ENCODE measurements at regions not wholly inside any gene's neighbourhood (a gene's known extent, or its start where the extent isn't known, plus 50 kb on each side); places are given as distances from the start of the nearest gene placed in this dataset.

DNA sequence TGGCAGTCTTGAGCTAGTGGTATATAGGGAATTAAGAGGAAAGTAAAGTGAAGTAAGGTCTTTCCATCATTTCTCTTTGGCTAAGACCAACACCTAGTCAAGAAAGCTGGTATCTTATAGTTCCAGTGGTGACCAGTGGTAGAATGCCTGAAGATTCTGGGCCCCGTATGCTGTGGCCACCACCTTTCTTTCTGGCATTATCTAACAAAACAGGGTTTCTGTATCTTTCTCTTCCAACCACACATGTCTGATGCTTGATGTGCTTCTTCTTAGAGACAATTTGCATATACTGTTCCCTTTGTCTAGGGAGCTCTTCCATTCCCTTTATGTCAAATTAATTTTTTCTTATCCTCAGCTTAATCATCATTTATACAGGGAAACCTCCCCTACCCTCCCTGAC, 109.9 kb upstream of the SSBP2 start:
- no peak overlapping the region for H3K27ac ChIP-seq (ENCODE audit: low read depth, low read length)
- 86 to 100% (median 95%) methylated on average over 1 of the region's 1 CpG for WGBS, 3 donors

DNA sequence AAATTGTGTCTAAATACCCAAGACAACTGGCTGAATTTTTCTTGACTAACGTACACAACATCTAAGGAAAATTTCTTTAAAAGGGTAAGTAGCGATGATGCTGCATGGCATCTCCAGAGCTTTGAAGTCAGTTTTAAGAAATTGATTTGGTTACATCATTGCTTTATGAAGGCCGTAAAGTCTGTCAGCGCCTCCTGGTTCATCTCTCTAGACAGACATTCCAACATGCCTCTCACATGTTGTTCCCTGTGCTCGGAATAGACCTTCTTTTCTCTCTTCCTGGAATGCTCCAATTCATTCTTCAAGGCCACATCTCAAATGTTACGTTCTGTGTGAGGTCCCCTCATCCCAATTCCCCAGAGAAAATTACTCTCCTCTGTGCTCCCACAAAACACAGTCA, 108.7 kb upstream of the SSBP2 start:
- WGBS, 3 donors = 91 to 96% (median 93%) methylated on average over 6 of the region's 6 CpGs

DNA sequence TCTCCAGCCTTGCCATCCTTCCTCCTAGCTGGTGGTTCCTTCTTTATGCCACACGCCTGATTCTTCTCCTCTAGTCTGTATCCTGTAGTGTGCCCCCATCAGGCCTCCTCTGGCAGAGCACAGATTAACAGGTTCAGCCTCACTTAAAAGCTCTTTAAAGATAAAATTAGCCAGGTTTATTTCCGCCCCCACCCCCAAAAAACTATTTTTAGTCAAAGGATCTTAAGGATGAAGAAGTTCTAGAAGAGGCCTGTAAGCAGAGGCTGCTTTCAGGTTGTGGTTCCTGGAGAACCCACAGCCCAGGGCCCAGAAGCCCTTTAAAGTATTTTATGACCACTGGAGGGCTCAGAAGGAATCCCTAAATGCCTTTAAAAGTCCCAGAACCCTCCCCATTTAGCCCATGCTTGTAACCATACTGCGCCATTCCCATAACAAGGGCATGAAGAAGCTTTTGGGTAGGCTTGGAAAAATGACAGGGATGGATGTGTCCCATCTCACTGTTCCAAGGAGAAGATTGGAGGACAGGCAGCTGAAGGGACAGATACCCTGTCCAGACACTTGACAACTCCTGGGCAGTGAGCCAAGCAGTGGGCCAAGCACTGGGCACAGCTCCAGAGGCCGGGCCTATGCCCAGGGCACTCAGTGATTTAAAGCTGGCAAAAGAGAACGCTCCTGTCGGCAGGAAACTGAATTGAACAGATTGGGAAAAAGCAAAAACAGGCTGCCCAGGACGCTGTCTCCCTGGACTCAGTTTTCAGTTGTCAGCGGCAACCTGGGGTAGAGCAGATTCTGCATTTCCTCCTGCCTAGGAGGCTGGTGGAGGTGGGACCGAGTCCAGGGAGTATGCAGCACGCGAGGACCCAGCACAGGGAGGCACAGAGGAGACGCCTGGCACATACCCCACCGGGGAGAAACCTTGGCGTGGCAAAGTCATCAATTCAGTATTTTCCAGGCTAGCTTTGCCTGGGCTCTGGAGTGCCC, 106.3 kb upstream of the SSBP2 start:
- H3K27ac ChIP-seq (ENCODE audit: low read depth, low read length) = no peak overlapping the region
- WGBS, 3 donors = 37 to 57% (median 51%) methylated on average over 14 of the region's 14 CpGs

More for the DNA sequence above, 108.7 kb upstream of the SSBP2 start:
- no peak overlapping the region for H3K27ac ChIP-seq (ENCODE audit: low read depth, low read length)

DNA sequence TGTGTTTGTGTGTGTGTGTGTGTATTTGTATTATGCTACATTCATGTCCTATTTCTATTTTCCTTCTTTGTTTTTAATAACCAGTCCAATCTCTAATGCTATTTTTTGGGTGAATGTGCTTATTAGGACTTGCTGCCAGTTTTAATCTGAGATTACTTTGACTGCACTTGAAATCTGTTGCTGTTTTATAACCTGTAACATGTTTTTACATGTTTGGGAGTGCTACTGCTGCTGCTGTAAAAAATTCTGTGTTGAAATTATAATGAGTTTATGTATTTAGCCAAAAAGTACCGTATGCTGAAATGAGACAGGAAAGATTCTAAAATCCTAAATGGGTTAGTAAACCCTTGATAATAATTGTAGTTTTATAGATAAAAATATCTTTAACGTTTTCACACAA, 104.7 kb upstream of the SSBP2 start:
- no peak overlapping the region for H3K27ac ChIP-seq (ENCODE audit: low read depth, low read length)
- WGBS, 3 donors = 45 to 63% (median 61%) methylated on average over 2 of the region's 2 CpGs

DNA sequence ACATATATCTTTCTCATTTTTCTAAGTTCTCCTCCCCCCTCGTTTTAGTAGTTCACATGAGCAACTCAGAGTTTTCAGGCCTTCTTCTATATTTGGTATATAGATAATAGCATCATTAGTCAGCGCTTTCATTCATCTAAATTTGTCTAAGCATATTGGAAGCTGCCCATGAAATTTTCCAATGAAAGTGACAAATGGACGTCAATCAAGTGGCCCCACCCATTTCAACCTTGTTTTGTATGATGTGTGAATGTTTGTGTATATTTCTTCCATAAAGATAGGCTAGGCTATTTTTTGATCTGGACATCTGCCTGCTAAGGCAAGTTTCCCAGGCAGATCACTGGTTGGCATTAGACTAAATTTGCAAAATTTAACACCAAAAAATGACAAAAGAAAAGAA, 104.0 kb upstream of the SSBP2 start:
- H3K27ac ChIP-seq (ENCODE audit: low read depth, low read length) = no peak overlapping the region
- 56 to 67% (median 63%) methylated on average over 3 of the region's 3 CpGs for WGBS, 3 donors

DNA sequence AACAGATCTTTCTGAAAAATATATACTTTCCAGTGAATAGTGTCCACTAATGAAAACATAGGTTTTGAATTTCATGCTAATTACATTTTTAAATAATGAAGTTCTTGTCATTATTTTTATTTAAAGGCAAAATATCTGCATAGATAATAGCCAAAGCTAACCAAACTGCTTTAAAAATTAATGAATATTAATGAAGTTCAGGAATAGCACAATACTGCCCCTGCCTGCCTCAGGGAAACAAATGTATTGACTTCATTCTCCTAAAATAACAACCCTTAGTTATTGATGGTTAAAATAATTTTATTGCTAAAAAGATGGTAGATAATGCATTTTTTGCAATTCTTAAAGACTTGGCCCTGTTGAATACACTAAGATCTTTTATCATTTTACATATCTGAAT, 103.6 kb upstream of the SSBP2 start:
- H3K27ac ChIP-seq (ENCODE audit: low read depth, low read length) = no peak overlapping the region

DNA sequence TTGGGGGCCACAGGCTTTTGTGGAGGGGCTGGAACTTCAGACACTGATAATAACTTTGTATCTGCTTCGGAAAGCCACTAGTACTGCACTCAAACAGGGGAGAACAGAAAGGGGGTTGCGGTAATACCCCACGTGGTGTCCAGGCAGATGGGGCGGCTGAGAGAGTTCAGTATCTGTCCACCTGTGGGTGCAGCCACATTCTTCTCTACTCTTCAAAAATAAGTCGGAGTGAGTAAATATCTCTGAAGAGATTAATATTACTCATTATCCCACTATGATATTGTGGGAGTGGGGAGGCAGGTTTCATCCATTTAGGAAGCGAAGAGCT, 102.1 kb upstream of the SSBP2 start:
- no peak overlapping the region for H3K27ac ChIP-seq (ENCODE audit: low read depth, low read length)
- 60 to 85% (median 73%) methylated on average over 6 of the region's 6 CpGs for WGBS, 3 donors

DNA sequence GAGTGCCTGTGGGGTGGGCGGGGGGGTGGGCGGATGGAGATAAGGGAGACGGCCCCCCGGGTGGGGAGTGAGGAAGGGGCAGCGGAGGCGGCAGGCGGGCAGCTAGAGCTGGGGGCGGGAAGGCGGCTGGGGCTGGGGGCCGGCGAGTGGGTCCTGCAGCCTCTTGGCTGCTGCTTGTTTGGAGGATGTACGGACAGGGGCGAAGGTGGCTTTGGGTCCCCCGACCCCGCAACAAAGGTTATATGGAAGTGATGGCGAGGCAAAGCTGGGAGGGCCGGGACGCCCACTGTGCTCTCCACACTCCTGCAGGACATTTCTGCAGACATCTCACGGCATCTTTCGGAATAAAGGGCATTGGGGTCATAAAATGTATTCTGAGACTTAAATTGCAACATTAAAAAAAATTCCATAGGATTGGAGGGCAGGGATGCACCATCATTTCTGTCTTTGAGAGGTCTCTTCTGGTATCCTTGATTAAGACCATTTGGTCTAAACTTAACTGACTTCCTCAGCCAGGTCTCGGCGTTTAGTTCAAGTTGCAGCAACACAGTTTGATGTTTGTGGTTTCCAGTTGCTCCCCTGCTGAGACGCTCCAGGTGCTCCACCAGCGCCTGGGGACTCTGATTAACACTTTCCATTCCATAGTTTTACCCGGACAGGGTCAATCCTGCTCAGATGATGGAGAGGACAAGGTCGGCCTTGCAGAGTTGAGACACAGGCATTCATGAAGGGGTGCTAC, 101.6 kb upstream of the SSBP2 start:
- 5 to 6% (median 5%) methylated on average over 24 to 26 of the region's 26 CpGs for WGBS, 3 donors
- no peak overlapping the region for H3K27ac ChIP-seq (ENCODE audit: low read depth, low read length)

DNA sequence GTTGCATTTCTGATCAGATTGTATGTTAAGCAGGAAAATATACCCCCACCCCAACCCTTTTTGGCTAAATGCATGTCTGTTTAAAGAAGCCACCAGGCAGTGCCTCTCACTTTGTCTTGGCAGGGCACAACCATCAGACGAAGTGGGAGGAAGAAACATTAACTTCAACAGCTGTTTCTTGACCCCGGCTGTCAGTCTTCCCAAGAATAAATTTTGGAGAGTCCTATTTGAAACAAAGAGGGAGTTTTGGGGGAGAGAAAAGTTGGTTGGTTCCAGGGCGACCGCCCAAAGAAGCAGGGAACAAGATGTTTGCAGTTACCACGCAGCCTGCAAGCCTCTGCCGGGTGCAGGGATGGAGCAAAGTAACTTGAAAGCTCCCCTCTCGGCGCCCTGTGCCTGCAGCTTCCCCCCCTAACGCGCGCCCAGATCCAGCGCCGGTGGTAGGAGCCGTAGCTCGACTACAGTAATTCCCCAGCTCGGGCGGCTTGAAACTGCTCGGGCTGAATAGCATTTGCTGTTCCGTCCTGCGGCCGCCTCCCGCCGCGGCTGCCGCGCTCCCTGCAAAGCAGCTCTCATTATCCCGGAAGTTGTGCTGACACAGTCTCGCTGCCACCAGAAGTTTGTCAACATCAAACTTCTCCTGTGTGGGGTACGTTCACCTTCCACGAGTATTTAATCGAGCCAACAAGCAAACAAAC, 100.7 kb upstream of the SSBP2 start:
- H3K27ac ChIP-seq (ENCODE audit: low read depth, low read length) = peak overlapping the region; percentile 62
- WGBS, 3 donors = 0% methylated on average over 31 of the region's 31 CpGs

DNA sequence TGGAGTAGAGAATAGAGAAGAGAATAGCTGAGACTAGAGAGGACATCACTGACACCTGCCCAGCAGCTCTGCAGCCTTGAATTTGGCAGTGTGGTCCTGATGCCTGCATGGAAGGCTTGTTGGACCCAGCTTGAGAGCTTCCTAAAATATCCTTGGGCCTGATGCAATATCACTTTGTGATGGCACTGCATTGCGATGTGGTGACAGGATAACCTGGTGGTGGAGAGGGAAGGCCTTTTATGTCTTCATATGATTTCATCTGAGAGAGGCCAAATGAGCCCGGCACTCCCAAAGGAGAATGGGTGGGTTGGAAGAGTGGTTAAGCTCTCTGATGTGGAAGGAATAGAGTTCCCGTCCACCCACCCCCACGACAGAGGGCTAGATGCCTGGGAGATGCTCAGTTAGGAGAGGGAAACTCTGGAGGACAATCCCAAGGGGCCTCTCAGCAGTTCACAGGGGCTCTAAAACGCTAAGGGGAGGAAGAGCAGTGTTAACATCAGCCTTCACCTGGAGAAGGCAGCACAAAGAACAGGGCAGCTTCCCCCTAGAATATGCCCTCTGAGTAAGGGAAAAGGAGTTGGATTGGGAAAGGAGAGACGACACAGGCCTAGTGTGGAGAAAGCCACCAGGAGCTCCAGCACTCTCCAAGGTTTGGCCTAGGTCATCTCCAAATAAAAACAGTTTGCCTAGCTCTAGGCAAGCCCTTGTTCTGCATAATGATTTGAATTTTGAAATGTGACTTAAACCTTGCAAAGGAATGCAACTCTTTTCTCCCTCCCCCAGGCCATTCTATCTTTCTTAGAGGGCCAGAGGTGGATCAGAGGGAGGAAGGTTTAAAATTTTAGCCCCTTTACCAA, 99.8 kb upstream of the SSBP2 start:
- WGBS, 3 donors = 50 to 56% (median 55%) methylated on average over 6 of the region's 6 CpGs
- no peak overlapping the region for H3K27ac ChIP-seq (ENCODE audit: low read depth, low read length)

DNA sequence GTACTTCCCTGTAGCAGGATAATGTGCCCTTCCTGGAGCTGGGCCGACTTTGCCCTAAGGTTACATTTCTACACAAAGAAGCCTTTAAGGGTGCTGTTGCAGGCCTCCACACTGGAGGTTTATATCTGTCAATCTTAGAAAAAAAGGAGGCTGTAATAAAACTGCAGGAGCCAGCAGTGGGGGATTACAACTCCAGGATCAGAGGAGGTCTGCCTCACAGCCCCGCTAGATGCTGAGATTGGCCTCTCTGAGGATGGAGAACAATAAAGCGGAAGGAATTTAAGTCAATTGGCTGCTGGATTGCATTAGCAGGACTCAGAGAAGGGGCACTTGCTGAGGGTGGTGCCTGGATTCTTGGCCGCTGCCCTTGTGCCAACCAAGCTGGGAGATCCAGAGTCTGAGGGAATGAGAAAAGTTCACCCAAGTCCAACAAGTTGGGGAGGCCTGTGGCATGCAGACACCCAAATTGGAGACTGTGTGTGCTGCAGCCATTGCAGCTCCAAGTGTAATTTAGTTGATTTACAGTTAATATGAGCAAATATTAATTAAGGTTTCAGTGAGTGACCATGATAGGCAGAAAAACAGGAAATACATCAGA, 99.0 kb upstream of the SSBP2 start:
- 83 to 86% (median 85%) methylated on average over 4 of the region's 4 CpGs for WGBS, 3 donors
- H3K27ac ChIP-seq (ENCODE audit: low read depth, low read length) = no peak overlapping the region

DNA sequence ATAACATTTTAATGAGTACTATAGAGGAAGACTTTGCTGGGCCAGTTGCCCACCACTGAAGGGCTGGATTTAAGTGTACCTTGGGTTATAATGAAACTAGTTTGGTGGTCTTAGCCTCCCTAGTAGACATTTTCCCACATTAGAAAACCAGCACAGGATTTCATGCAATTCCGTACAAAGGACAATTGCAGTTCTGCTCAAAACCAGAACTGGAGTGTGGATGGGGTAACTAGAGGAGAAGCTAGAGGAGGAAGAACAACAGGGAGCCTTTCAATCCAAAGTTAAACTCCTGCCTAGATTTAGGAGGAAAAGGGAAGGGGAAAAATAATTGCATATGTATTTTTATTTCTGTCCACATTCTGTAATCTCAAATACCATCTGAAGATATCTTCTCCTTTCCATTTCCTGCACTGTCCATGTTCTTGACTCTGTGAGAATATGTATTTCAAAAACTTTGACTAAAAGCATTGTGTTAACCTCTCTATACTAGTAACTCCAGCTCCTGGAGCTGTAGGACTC, 97.5 kb upstream of the SSBP2 start:
- 7 to 16% (median 8%) methylated on average over 1 of the region's 1 CpG for WGBS, 3 donors
- no peak overlapping the region for H3K27ac ChIP-seq (ENCODE audit: low read depth, low read length)

DNA sequence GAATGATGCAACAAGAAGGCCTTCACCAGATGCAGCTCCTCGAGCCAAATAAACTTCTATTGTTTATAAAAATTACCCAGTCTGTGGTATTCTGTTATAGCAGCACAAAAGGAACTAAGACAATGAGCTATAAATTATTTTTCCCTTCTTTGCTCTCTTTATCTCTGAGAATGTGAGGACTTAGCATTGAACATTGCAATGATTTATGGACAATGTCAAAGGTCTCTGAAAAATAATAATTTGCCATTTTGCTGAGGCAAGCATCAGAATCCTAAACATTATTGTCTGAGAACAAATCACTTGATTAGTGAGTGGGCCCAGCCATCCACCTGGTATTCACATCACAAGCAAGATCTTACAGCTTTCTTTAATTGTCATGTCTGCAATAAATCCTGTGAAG, 95.4 kb upstream of the SSBP2 start:
- WGBS, 3 donors = 79 to 89% (median 85%) methylated on average over 1 of the region's 1 CpG
- H3K27ac ChIP-seq (ENCODE audit: low read depth, low read length) = no peak overlapping the region

DNA sequence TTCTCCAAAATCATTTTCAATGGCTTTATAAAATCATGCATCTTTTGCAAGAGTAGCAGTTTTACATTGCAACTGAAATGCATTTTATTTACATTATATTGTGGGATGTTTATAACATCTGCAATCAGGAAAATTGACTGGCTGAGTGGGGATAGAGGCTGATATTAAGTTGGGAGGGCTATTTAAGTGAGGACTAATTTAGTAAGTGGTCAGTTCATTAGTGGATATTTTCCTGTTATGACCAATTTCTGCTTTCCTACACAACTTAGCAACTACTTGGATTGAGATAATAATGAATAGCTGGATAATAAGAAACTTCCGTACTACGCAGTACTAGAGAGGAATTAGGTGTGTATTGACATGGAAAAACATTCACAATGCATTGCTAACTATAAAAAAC, 92.9 kb upstream of the SSBP2 start:
- WGBS, 3 donors = 87 to 95% (median 92%) methylated on average over 2 of the region's 2 CpGs

DNA sequence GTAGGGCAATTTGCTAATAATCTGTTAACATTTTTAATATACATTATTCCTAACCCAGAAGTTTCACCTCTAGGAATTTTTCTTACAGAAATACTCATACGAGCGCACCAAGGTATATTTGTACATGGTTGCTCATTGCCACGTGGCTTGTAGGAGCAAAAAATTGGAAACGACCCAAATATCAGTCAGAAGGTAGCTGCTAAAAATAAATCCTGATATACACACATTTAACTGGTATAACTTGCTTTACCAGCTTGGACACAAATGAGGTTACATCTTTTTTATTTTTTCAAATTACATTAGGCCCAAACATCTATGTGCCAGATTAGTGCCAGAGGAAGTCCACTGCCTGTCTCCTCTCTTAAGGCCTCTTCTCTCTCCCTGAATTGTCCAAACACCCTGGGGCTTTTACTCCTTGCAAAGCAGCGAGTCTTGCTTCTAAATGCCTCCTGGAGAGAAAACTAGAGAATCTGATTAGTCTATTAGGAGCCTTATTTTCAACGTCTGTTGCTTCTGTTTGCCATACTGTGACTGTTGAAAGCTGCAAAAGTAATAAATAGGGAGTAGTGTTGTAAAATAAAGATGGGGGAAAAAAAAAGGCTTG, 92.0 kb upstream of the SSBP2 start:
- 30 to 83% (median 79%) methylated on average over 6 of the region's 6 CpGs for WGBS, 3 donors
- no peak overlapping the region for H3K27ac ChIP-seq (ENCODE audit: low read depth, low read length)

More for the DNA sequence above, 92.9 kb upstream of the SSBP2 start:
- no peak overlapping the region for H3K27ac ChIP-seq (ENCODE audit: low read depth, low read length)

DNA sequence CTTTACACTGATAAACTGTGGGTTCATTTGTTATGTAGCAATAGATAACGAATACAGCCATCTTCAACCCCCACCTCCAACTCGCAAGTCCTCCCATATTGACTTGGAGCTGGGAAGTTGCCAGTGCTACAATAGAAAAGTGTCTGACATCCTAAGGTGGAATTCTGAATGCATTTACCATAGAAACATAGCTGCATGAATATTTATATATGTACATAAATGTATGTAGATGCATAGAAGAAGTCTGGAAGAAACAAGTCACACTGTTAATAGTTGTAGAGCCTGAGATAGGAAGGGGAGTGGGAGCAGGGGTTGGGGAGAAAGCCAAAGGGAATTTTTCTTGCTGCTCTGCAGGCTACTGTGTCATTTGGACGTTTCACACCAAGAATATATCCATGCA, 88.1 kb upstream of the SSBP2 start:
- H3K27ac ChIP-seq (ENCODE audit: low read depth, low read length) = no peak overlapping the region
- WGBS, 3 donors = 71 to 80% (median 79%) methylated on average over 3 of the region's 3 CpGs

DNA sequence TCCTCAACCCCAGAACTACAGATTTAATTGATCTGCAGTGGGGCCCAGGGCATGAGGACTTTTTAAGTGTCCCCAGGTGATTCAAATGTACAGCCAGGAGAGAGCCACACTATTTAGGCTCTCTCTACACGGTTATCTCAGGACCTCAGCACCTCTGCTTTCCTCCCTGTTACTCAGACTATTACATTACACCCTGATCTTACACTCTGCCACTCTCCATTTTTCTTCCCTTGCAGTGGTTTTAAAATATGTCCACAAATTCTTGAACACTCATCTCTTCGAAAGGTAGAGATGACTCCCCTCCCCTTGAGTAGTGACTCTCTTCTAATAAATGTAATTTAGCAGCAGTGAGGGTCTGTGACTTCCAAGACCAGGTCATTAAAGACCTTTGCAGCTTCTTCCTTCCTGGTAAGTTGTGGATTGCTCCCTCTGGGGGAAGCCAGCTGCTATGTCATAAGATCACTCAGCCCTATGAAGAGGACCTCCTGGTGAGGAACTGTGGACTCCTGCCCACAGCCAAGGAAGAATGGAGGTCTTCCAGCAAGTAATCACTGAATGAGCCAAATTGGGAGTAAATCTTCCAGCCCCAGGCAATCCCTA, 87.5 kb upstream of the SSBP2 start:
- 55 to 73% (median 71%) methylated on average over 2 of the region's 2 CpGs for WGBS, 3 donors
- H3K27ac ChIP-seq (ENCODE audit: low read depth, low read length) = no peak overlapping the region
